Neural cell (in vitro differentiated cells): ENCODE measurements at regions not wholly inside any gene's neighbourhood (a gene's known extent, or its start where the extent isn't known, plus 50 kb on each side); places are given as distances from the start of the nearest gene placed in this dataset.

Source experiments
- H2AFZ ChIP-seq: fragments of 200-600, 300-800 bp; sonication (generic), shearing (Covaris generic); 2 replicates; pipeline ENCODE4 v1.6.0; 2014; ENCODE audit warnings: low read depth, mild to moderate bottlenecking, antibody characterized with exemption, low read length, moderate library complexity
- H3F3A ChIP-seq: fragments of 200-600 bp; shearing (Covaris generic); 2 replicates; pipeline ENCODE4 v1.6.1; 2016; ENCODE audit warnings: mild to moderate bottlenecking, moderate library complexity, mixed read lengths, antibody characterized with exemption, low read length; ENCODE audit not compliant: insufficient read depth, poor library complexity, severe bottlenecking
- H3K27ac ChIP-seq: fragments of 200-600, 300-800 bp; sonication (generic), shearing (Covaris generic); 2 replicates; pipeline ENCODE4 v1.5.1; 2014; ENCODE audit warnings: mild to moderate bottlenecking, low read length, moderate library complexity
- H3K27me3 ChIP-seq: fragments of 300-800, 200-600 bp; sonication (generic), shearing (Covaris generic); 2 replicates; pipeline ENCODE4 v1.6.0; 2014; ENCODE audit warnings: mild to moderate bottlenecking, low read depth, low read length, moderate library complexity; ENCODE audit not compliant: insufficient read depth
- H3K36me3 ChIP-seq: fragments of 300-800, 200-600 bp; sonication (generic), shearing (Covaris generic); 2 replicates; pipeline ENCODE4 v1.5.1; 2014; ENCODE audit warnings: mild to moderate bottlenecking, antibody characterized with exemption, low read length, moderate library complexity; ENCODE audit not compliant: insufficient read depth
- H3K4me2 ChIP-seq: fragments of 300-800, 200-600 bp; sonication (generic), shearing (Covaris generic); 2 replicates; pipeline ENCODE4 v1.6.0; 2014; ENCODE audit warnings: mild to moderate bottlenecking, low read length
- H3K4me3 ChIP-seq: fragments of 300-800, 200-600 bp; sonication (generic), shearing (Covaris generic); 2 replicates; pipeline ENCODE4 v1.5.1; 2014; ENCODE audit warnings: mild to moderate bottlenecking, low read length, moderate library complexity
- H3K79me2 ChIP-seq: fragments of 200-600 bp; shearing (Covaris generic); replicated peaks from 2 replicates; pipeline ENCODE4 v1.6.0; 2014; ENCODE audit warnings: mild to moderate bottlenecking, low read length, moderate library complexity; ENCODE audit not compliant: insufficient read depth
- H3K9ac ChIP-seq: fragments of 300-800, 200-600 bp; sonication (generic), shearing (Covaris generic); 2 replicates; pipeline ENCODE4 v1.6.1; 2016; ENCODE audit warnings: mild to moderate bottlenecking, low read length, mixed read lengths
- H3K9me2 ChIP-seq: fragments of 200-600 bp; shearing (Covaris generic); 2 replicates; pipeline ENCODE4 v1.6.1; 2016; ENCODE audit warnings: mild to moderate bottlenecking, low read length, mixed read lengths; ENCODE audit not compliant: insufficient read depth
- H3K9me3 ChIP-seq: fragments of 200-600, 300-800 bp; sonication (generic), shearing (Covaris generic); 2 replicates; pipeline ENCODE4 v1.6.1; 2016; ENCODE audit warnings: mild to moderate bottlenecking, mixed run types, low read length, moderate library complexity, mixed read lengths
- H4K20me1 ChIP-seq: fragments of 200-600 bp; shearing (Covaris generic); 2 replicates; pipeline ENCODE4 v1.6.1; 2016; ENCODE audit warnings: mild to moderate bottlenecking, mixed run types; ENCODE audit not compliant: insufficient read depth
- EP300 ChIP-seq: fragments of 450-650 bp; conservative IDR thresholded peaks from 2 replicates; pipeline ENCODE4 v1.6.1; 2014; ENCODE audit warnings: antibody characterized with exemption, mild to moderate bottlenecking, moderate library complexity; ENCODE audit not compliant: poor library complexity, severe bottlenecking
- EZH2 ChIP-seq: fragments of 200-600, 300-800 bp; shearing (Covaris generic), sonication (generic); IDR thresholded peaks from 2 replicates; pipeline ENCODE4 v1.6.1; 2014; ENCODE audit warnings: antibody characterized with exemption, low read length, borderline replicate concordance, mild to moderate bottlenecking; ENCODE audit not compliant: insufficient read depth, poor library complexity, severe bottlenecking
- MXI1 ChIP-seq: fragments of 450-650 bp; conservative IDR thresholded peaks from 2 replicates; pipeline ENCODE4 v1.6.1; 2014; ENCODE audit warnings: antibody characterized with exemption, mild to moderate bottlenecking; ENCODE audit not compliant: poor library complexity, severe bottlenecking
- POLR2AphosphoS5 ChIP-seq: IDR thresholded peaks from 2 replicates; pipeline ENCODE4 v1.6.1; 2012
- RAD21 ChIP-seq: fragments of 450-650 bp; conservative IDR thresholded peaks from 2 replicates; pipeline ENCODE4 v1.6.1; 2014; ENCODE audit warnings: antibody characterized with exemption, mild to moderate bottlenecking, moderate library complexity
- SMC3 ChIP-seq: fragments of 450-650 bp; conservative IDR thresholded peaks from 2 replicates; pipeline ENCODE4 v1.6.1; 2014; ENCODE audit warnings: antibody characterized with exemption, mild to moderate bottlenecking, moderate library complexity; ENCODE audit not compliant: poor library complexity
- TAF1 ChIP-seq: IDR thresholded peaks from 2 replicates; pipeline ENCODE4 v1.6.1; 2012; ENCODE audit warnings: low read depth
- TF ChIP-seq, protein P1 (sequence below): IDR thresholded peaks from 2 replicates; pipeline ENCODE4 v1.6.1; 2012; ENCODE audit warnings: borderline replicate concordance
- TF ChIP-seq, protein P2 (sequence below): fragments of 450-650 bp; IDR thresholded peaks from 2 replicates; pipeline ENCODE4 v1.5.1; 2014; ENCODE audit warnings: antibody characterized with exemption, mild to moderate bottlenecking, moderate library complexity; ENCODE audit not compliant: poor library complexity, severe bottlenecking

DNA sequence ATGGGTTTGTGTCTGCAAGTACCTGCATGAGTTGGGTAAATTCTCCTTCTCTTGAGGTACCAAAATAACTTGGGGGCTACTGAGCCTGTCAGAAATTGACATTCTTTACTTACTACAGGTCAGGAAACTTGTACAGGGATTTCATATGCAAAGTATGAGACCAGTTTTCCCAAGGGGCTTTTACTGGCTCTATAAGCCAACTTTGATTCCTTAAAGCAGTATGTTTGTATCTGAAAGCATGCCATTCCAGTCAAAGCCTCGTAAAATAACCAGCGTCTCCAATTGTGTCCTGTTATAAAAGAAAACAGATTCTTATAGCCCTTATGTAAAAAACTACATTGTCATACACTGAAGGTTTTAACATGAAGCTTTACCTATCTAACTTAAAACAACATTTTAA is 90.2 kb downstream of the ZNF467 start:
- H3K4me3 ChIP-seq, result no peak overlapping the region
- H3K27me3 ChIP-seq, result no peaks in the 10 kb centered on the region
- TF ChIP-seq TAF1 (no peak), RAD21 (no peak), EZH2 (no peak), POLR2AphosphoS5 (no peak), EP300 (no peak), MXI1 (no peak), SMC3 (no peak)
- TF ChIP-seq, protein P1, sequence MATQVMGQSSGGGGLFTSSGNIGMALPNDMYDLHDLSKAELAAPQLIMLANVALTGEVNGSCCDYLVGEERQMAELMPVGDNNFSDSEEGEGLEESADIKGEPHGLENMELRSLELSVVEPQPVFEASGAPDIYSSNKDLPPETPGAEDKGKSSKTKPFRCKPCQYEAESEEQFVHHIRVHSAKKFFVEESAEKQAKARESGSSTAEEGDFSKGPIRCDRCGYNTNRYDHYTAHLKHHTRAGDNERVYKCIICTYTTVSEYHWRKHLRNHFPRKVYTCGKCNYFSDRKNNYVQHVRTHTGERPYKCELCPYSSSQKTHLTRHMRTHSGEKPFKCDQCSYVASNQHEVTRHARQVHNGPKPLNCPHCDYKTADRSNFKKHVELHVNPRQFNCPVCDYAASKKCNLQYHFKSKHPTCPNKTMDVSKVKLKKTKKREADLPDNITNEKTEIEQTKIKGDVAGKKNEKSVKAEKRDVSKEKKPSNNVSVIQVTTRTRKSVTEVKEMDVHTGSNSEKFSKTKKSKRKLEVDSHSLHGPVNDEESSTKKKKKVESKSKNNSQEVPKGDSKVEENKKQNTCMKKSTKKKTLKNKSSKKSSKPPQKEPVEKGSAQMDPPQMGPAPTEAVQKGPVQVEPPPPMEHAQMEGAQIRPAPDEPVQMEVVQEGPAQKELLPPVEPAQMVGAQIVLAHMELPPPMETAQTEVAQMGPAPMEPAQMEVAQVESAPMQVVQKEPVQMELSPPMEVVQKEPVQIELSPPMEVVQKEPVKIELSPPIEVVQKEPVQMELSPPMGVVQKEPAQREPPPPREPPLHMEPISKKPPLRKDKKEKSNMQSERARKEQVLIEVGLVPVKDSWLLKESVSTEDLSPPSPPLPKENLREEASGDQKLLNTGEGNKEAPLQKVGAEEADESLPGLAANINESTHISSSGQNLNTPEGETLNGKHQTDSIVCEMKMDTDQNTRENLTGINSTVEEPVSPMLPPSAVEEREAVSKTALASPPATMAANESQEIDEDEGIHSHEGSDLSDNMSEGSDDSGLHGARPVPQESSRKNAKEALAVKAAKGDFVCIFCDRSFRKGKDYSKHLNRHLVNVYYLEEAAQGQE, result no peak
- H3K36me3 ChIP-seq, result no peaks in the 10 kb centered on the region
- no peak overlapping the region for H3K27ac ChIP-seq
- H3K79me2 ChIP-seq, result no peaks in the 10 kb centered on the region
- no peak overlapping the region for H2AFZ ChIP-seq
- H3K4me2 ChIP-seq, result no peak overlapping the region
- no peaks in the 10 kb centered on the region for H4K20me1 ChIP-seq
- H3K9me2 ChIP-seq, result no peaks in the 10 kb centered on the region
- no peak overlapping the region for H3K9ac ChIP-seq
- no peaks in the 10 kb centered on the region for H3K9me3 ChIP-seq
- H3F3A ChIP-seq, result no peaks in the 10 kb centered on the region

DNA sequence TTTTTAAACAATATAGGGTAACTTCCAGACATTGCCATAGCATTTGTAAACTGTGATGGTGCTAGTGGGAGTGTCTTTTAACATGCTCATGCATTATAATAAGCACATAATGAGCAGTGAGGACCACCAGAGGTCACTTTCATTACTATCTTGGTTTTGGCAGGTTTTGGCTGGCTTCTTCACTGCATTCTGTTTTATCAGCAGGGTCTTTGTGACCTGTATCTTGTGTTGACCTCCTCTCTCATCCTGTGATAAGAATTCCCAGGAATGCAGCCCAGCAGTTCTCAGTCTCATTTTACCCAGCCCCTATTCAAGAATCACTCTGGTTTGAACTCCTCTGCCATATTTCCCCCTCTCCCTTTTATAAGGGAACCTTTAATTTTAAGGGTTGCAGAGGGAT is 91.3 kb downstream of the ZNF467 start:
- H3K4me3 ChIP-seq, result no peak overlapping the region
- H3K36me3 ChIP-seq, result no peaks in the 10 kb centered on the region
- no peak overlapping the region for H3K27ac ChIP-seq
- H2AFZ ChIP-seq, result no peak overlapping the region
- TF ChIP-seq EP300 (no peak), TAF1 (no peak), SMC3 (no peak), RAD21 (no peak), POLR2AphosphoS5 (no peak), EZH2 (no peak), MXI1 (no peak)
- TF ChIP-seq, protein P2, sequence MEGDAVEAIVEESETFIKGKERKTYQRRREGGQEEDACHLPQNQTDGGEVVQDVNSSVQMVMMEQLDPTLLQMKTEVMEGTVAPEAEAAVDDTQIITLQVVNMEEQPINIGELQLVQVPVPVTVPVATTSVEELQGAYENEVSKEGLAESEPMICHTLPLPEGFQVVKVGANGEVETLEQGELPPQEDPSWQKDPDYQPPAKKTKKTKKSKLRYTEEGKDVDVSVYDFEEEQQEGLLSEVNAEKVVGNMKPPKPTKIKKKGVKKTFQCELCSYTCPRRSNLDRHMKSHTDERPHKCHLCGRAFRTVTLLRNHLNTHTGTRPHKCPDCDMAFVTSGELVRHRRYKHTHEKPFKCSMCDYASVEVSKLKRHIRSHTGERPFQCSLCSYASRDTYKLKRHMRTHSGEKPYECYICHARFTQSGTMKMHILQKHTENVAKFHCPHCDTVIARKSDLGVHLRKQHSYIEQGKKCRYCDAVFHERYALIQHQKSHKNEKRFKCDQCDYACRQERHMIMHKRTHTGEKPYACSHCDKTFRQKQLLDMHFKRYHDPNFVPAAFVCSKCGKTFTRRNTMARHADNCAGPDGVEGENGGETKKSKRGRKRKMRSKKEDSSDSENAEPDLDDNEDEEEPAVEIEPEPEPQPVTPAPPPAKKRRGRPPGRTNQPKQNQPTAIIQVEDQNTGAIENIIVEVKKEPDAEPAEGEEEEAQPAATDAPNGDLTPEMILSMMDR, result no peak
- TF ChIP-seq, protein P1, result no peak
- H3K9me2 ChIP-seq, result no peaks in the 10 kb centered on the region
- H3K27me3 ChIP-seq, result no peaks in the 10 kb centered on the region
- no peaks in the 10 kb centered on the region for H4K20me1 ChIP-seq
- H3F3A ChIP-seq, result no peaks in the 10 kb centered on the region
- H3K9me3 ChIP-seq, result no peaks in the 10 kb centered on the region
- no peak overlapping the region for H3K4me2 ChIP-seq
- H3K79me2 ChIP-seq, result no peaks in the 10 kb centered on the region
- H3K9ac ChIP-seq, result no peak overlapping the region
